ENCODE measurements at regions not wholly inside any gene's neighbourhood (a gene's known extent, or its start where the extent isn't known, plus 50 kb on each side); places are given as distances from the start of the nearest gene placed in this dataset.

DNA sequence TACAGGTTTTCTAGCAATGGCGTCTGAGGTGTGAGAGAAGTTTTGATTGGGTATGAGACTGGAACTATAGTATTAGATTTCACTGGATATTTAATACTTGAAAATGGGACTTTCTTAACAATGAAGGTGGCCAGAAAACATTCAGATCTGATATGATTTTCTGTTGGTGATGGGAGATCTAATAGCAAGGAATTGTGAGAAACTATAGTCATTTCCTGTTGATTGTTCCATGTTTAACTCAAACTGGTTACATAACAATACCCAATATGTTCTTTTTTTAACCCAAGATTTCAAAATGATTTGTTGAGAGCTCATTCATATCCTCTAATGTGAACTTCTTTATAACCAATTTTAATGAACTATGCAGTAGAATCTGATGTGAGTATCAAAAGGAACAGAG is 793.2 kb upstream of the RGMB start:
- H3K4me1 ChIP-seq (ENCODE audit: insufficient read depth, low read length, severe bottlenecking), result no peaks in the 10 kb centered on the region
- H3K27me3 ChIP-seq (ENCODE audit: insufficient read depth, low read length), result no peaks in the 10 kb centered on the region
- no peaks in the 10 kb centered on the region for H3K9me2 ChIP-seq (ENCODE audit: low read depth, low read length)
- H3K27ac ChIP-seq (ENCODE audit: low read depth, low read length, poor library complexity, severe bottlenecking), result no peak overlapping the region
- H3K9ac ChIP-seq (ENCODE audit: low read length), result no peak overlapping the region
- H4K20me1 ChIP-seq (ENCODE audit: insufficient read depth, low read length), result no peaks in the 10 kb centered on the region
- H2AFZ ChIP-seq (ENCODE audit: low read length), result no peak overlapping the region
- no peaks in the 10 kb centered on the region for H3F3A ChIP-seq (ENCODE audit: insufficient read depth, low read length)
- no peak overlapping the region for H3K4me3 ChIP-seq (ENCODE audit: low read depth, low read length, poor library complexity, severe bottlenecking)
- H3K9me3 ChIP-seq (ENCODE audit: low read length), result no peaks in the 10 kb centered on the region
- H3K36me3 ChIP-seq (ENCODE audit: insufficient read depth, low read length), result no peaks in the 10 kb centered on the region
- H3K4me2 ChIP-seq (ENCODE audit: low read length), result no peak overlapping the region
- no peaks in the 10 kb centered on the region for H3K79me2 ChIP-seq (ENCODE audit: insufficient read depth, low read length)
- TF ChIP-seq, protein P1, sequence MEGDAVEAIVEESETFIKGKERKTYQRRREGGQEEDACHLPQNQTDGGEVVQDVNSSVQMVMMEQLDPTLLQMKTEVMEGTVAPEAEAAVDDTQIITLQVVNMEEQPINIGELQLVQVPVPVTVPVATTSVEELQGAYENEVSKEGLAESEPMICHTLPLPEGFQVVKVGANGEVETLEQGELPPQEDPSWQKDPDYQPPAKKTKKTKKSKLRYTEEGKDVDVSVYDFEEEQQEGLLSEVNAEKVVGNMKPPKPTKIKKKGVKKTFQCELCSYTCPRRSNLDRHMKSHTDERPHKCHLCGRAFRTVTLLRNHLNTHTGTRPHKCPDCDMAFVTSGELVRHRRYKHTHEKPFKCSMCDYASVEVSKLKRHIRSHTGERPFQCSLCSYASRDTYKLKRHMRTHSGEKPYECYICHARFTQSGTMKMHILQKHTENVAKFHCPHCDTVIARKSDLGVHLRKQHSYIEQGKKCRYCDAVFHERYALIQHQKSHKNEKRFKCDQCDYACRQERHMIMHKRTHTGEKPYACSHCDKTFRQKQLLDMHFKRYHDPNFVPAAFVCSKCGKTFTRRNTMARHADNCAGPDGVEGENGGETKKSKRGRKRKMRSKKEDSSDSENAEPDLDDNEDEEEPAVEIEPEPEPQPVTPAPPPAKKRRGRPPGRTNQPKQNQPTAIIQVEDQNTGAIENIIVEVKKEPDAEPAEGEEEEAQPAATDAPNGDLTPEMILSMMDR (IDR thresholded peaks at IDR 0.05; ENCODE audit: low read length), result no peak
- no peak for TF ChIP-seq EZH2 (IDR thresholded peaks at IDR 0.05; ENCODE audit: borderline replicate concordance, low read length)

DNA sequence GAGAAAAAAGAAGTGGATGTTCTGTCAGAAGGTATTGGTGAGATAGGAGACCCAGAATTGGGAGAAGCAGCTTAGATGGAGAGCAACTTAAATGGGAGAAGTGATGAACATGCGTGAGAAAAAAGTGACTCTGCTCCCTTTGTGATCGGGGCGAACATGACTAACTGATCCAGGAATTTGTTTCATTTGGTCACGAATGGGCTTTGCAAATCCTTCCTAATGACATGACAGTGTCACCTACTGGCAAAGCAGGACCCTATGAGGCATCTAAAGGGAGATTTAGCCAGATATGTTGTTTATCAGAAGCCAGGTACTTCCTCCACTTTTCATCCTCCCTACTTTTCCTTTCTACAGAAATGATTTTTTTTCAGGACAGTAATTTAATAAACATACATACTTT is 787.4 kb upstream of the RGMB start:
- no peaks in the 10 kb centered on the region for H3K9me3 ChIP-seq (ENCODE audit: low read length)
- no peaks in the 10 kb centered on the region for H4K20me1 ChIP-seq (ENCODE audit: insufficient read depth, low read length)
- H2AFZ ChIP-seq (ENCODE audit: low read length), result no peak overlapping the region
- H3K36me3 ChIP-seq (ENCODE audit: insufficient read depth, low read length), result no peaks in the 10 kb centered on the region
- no peak overlapping the region for H3K4me2 ChIP-seq (ENCODE audit: low read length)
- no peaks in the 10 kb centered on the region for H3F3A ChIP-seq (ENCODE audit: insufficient read depth, low read length)
- H3K27me3 ChIP-seq (ENCODE audit: insufficient read depth, low read length), result no peaks in the 10 kb centered on the region
- H3K9ac ChIP-seq (ENCODE audit: low read length), result no peak overlapping the region
- no peaks in the 10 kb centered on the region for H3K4me1 ChIP-seq (ENCODE audit: insufficient read depth, low read length, severe bottlenecking)
- H3K79me2 ChIP-seq (ENCODE audit: insufficient read depth, low read length), result no peaks in the 10 kb centered on the region
- TF ChIP-seq, protein P1 (IDR thresholded peaks at IDR 0.05; ENCODE audit: low read length), result no peak
- TF ChIP-seq EZH2 (IDR thresholded peaks at IDR 0.05; ENCODE audit: borderline replicate concordance, low read length), result no peak
- H3K4me3 ChIP-seq (ENCODE audit: low read depth, low read length, poor library complexity, severe bottlenecking), result no peak overlapping the region
- no peak overlapping the region for H3K27ac ChIP-seq (ENCODE audit: low read depth, low read length, poor library complexity, severe bottlenecking)
- H3K9me2 ChIP-seq (ENCODE audit: low read depth, low read length), result no peaks in the 10 kb centered on the region

DNA sequence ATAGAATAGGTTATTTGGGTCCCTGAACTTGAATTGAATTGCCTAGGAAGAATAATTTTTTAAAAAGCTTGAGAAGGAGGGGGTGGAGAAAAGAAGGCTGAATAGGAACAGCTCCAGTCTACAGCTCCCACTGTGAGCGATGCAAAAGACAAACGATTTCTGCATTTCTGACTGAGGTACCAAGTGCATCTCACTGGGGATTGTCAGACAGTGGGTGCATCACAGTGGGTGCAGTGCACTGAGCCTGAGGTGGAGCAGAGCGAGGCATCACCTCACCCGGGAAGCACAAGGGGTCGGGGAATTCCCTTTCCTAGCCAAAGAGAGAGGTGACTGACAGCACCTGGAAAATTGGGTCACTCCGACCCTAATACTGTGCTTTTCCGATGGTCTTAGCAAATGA is 782.2 kb upstream of the RGMB start:
- Histone ChIP-seq H3K4me3 (ENCODE audit: low read depth, low read length, poor library complexity, severe bottlenecking) (no peak overlapping the region), H3K27ac (ENCODE audit: low read depth, low read length, poor library complexity, severe bottlenecking) (no peak overlapping the region), H3K9ac (ENCODE audit: low read length) (no peak overlapping the region), H3K79me2 (ENCODE audit: insufficient read depth, low read length) (no peaks in the 10 kb centered on the region), H3K27me3 (ENCODE audit: insufficient read depth, low read length) (no peaks in the 10 kb centered on the region), H2AFZ (ENCODE audit: low read length) (no peak overlapping the region), H3K9me2 (ENCODE audit: low read depth, low read length) (no peaks in the 10 kb centered on the region), H3K36me3 (ENCODE audit: insufficient read depth, low read length) (no peaks in the 10 kb centered on the region), H3K9me3 (ENCODE audit: low read length) (no peaks in the 10 kb centered on the region), H3K4me1 (ENCODE audit: insufficient read depth, low read length, severe bottlenecking) (no peaks in the 10 kb centered on the region), H3K4me2 (ENCODE audit: low read length) (no peak overlapping the region), H4K20me1 (ENCODE audit: insufficient read depth, low read length) (no peaks in the 10 kb centered on the region), H3F3A (ENCODE audit: insufficient read depth, low read length) (no peaks in the 10 kb centered on the region)
- TF ChIP-seq, protein P1 (IDR thresholded peaks at IDR 0.05; ENCODE audit: low read length), result no peak
- no peak for TF ChIP-seq EZH2 (IDR thresholded peaks at IDR 0.05; ENCODE audit: borderline replicate concordance, low read length)

Data from OCI-LY1 (cell line).